IMR-90 (cell line): ENCODE measurements at regions not wholly inside any gene's neighbourhood (a gene's known extent, or its start where the extent isn't known, plus 50 kb on each side); places are given as distances from the start of the nearest gene placed in this dataset.

Experiments used
- BHLHE40 ChIP-seq: fragments of 150-350 bp; IDR thresholded peaks from 2 replicates; pipeline ENCODE4 v1.6.1; 2016; ENCODE audit warnings: mild to moderate bottlenecking, low read depth, low read length
- CEBPB ChIP-seq: IDR thresholded peaks from 2 replicates; pipeline ENCODE4 v1.6.1; 2012; ENCODE audit warnings: low read depth, low read length, improper control_type of control experiment
- CHD1 ChIP-seq: IDR thresholded peaks from 2 replicates; pipeline ENCODE4 v1.6.1; 2012; ENCODE audit warnings: low read depth, low read length, improper control_type of control experiment
- FOS ChIP-seq: fragments of 150-350 bp; IDR thresholded peaks from 2 replicates; pipeline ENCODE4 v1.6.1; 2016; ENCODE audit warnings: low read depth, low read length
- MAFK ChIP-seq: IDR thresholded peaks from 2 replicates; pipeline ENCODE4 v1.6.1; 2012; ENCODE audit warnings: low read depth, low read length, improper control_type of control experiment
- MAZ ChIP-seq: IDR thresholded peaks from 2 replicates; pipeline ENCODE4 v1.6.1; 2012; ENCODE audit warnings: low read depth, mild to moderate bottlenecking, low read length, improper control_type of control experiment, moderate library complexity, borderline replicate concordance
- MXI1 ChIP-seq: IDR thresholded peaks from 2 replicates; pipeline ENCODE4 v1.6.1; 2012; ENCODE audit warnings: low read depth, mild to moderate bottlenecking, low read length, moderate library complexity, borderline replicate concordance
- POLR2A ChIP-seq: IDR thresholded peaks from 2 replicates; pipeline ENCODE4 v1.6.1; 2012; ENCODE audit warnings: mild to moderate bottlenecking, low read depth, low read length
- RAD21 ChIP-seq: IDR thresholded peaks from 2 replicates; pipeline ENCODE4 v1.6.1; 2012; ENCODE audit warnings: low read length, improper control_type of control experiment
- RCOR1 ChIP-seq: IDR thresholded peaks from 2 replicates; pipeline ENCODE4 v1.6.1; 2012; ENCODE audit warnings: mild to moderate bottlenecking, low read length, improper control_type of control experiment; ENCODE audit not compliant: insufficient replicate concordance
- RFX5 ChIP-seq: IDR thresholded peaks from 2 replicates; pipeline ENCODE4 v1.8.0; 2012; ENCODE audit warnings: low read depth, mild to moderate bottlenecking, low read length, moderate library complexity
- SMC3 ChIP-seq: fragments of 150-350 bp; IDR thresholded peaks from 2 replicates; pipeline ENCODE4 v1.6.1; 2016; ENCODE audit warnings: low read depth, mild to moderate bottlenecking, antibody characterized with exemption, low read length, moderate library complexity
- TF ChIP-seq, protein P1 (sequence below): conservative IDR thresholded peaks from 2 replicates; pipeline ENCODE4 v1.5.1; 2012; ENCODE audit warnings: mild to moderate bottlenecking, low read depth, low read length, improper control_type of control experiment
- TF ChIP-seq, protein P2 (sequence below): fragments of 150-350 bp; IDR thresholded peaks from 2 replicates; pipeline ENCODE4 v1.6.1; 2017; ENCODE audit warnings: mild to moderate bottlenecking, antibody characterized with exemption, low read length, low read depth

DNA sequence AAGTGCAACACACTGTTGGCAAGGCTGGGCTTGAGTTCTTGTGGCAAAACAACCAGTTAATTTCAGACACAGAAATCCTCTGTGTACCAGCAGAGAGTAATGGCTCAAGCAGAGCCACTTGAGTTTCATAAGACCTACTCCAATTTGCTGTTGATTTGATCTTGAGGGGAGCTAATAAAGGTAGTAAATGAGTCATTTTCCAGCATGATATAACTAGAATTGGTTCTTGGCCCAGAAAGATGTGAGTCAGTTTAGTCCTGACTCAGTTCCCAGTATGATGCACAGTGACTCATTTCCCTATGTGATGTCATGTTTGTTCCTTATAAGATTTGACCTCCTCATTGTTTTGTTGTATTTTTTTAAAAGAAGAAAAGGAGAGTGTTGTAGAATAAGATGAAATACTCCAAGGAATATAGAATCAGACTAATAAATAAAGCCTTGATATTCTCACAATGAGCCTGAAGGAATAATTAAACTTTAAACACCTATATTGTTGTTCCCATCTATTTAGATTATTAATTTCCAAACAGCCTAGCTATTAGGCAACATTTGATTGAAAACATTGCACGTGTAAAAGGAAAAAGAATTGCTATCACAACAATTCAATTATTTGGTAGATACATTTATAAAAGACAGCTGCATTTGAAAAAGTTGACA is 186.2 kb downstream of the REEP3 start:
- TF ChIP-seq, protein P1, sequence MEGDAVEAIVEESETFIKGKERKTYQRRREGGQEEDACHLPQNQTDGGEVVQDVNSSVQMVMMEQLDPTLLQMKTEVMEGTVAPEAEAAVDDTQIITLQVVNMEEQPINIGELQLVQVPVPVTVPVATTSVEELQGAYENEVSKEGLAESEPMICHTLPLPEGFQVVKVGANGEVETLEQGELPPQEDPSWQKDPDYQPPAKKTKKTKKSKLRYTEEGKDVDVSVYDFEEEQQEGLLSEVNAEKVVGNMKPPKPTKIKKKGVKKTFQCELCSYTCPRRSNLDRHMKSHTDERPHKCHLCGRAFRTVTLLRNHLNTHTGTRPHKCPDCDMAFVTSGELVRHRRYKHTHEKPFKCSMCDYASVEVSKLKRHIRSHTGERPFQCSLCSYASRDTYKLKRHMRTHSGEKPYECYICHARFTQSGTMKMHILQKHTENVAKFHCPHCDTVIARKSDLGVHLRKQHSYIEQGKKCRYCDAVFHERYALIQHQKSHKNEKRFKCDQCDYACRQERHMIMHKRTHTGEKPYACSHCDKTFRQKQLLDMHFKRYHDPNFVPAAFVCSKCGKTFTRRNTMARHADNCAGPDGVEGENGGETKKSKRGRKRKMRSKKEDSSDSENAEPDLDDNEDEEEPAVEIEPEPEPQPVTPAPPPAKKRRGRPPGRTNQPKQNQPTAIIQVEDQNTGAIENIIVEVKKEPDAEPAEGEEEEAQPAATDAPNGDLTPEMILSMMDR, result no peak
- TF ChIP-seq RCOR1, result no peak
- no peak for TF ChIP-seq MAZ
- peak; percentile 59; the same call in 1 of the 2 replicates for TF ChIP-seq BHLHE40
- TF ChIP-seq MAFK, result 0 out of 2 replicates have a peak, but pooled peaks have one; percentile 4
- TF ChIP-seq RFX5, result peak; percentile 73
- no peak for TF ChIP-seq POLR2A
- TF ChIP-seq MXI1, result no peak
- TF ChIP-seq RAD21, result no peak
- TF ChIP-seq CEBPB, result peak; percentile 62
- no peak for TF ChIP-seq SMC3
- peak; percentile 100 for TF ChIP-seq FOS
- TF ChIP-seq, protein P2, sequence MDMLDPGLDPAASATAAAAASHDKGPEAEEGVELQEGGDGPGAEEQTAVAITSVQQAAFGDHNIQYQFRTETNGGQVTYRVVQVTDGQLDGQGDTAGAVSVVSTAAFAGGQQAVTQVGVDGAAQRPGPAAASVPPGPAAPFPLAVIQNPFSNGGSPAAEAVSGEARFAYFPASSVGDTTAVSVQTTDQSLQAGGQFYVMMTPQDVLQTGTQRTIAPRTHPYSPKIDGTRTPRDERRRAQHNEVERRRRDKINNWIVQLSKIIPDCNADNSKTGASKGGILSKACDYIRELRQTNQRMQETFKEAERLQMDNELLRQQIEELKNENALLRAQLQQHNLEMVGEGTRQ, result no peak
- TF ChIP-seq CHD1, result no peak
